Liver (tissue), 8 donors: ENCODE measurements at regions not wholly inside any gene's neighbourhood (a gene's known extent, or its start where the extent isn't known, plus 50 kb on each side); places are given as distances from the start of the nearest gene placed in this dataset.

Source experiments
- DNase-seq: peaks from one replicate; pipeline ENCODE4 v3.0.0-alpha.2; 2017; ENCODE audit warnings: low spot score
- H3K27ac ChIP-seq, 2 donors: one replicate each; pipeline ENCODE4 v1.7.0; 2013; ENCODE audit warnings: inconsistent platforms in 2 of 2, low read length in 2 of 2, control low read depth in 1 of 2, low read depth in 1 of 2, mild to moderate bottlenecking in 1 of 2
- H3K27me3 ChIP-seq, 4 donors: one replicate each; pipeline versions ENCODE4 v1.6.1 to v1.7.0; 2013; ENCODE audit warnings: low read length in 3 of 4, inconsistent platforms in 1 of 4, mild to moderate bottlenecking in 1 of 4, moderate library complexity in 1 of 4; ENCODE audit not compliant: control insufficient read depth in 4 of 4, insufficient read depth in 4 of 4
- H3K36me3 ChIP-seq, 4 donors: one replicate each; pipeline versions ENCODE4 v1.6.1 to v1.7.0; 2013; ENCODE audit warnings: low read length in 3 of 4, mild to moderate bottlenecking in 3 of 4, low read depth in 1 of 4, moderate library complexity in 1 of 4; ENCODE audit not compliant: control insufficient read depth in 4 of 4, insufficient read depth in 3 of 4
- H3K4me1 ChIP-seq, 4 donors: one replicate each; pipeline versions ENCODE4 v1.6.1 to v1.7.0; 2013; ENCODE audit warnings: low read length in 3 of 4, mild to moderate bottlenecking in 3 of 4, moderate library complexity in 1 of 4; ENCODE audit not compliant: control insufficient read depth in 4 of 4, insufficient read depth in 4 of 4
- H3K4me3 ChIP-seq, 3 donors: one replicate each; pipeline versions ENCODE4 v1.6.1 to v1.7.0; 2013; ENCODE audit warnings: low read length in 3 of 3, control low read depth in 1 of 3, low read depth in 1 of 3, mild to moderate bottlenecking in 1 of 3
- H3K9ac ChIP-seq, 2 donors: one replicate each; pipeline ENCODE4 v1.7.0; 2013; ENCODE audit warnings: low read length in 2 of 2, mild to moderate bottlenecking in 2 of 2, moderate library complexity in 2 of 2, control low read depth in 1 of 2, low read depth in 1 of 2
- H3K9me3 ChIP-seq, 4 donors: one replicate each; pipeline versions ENCODE4 v1.6.1 to v1.7.0; 2013; ENCODE audit warnings: low read length in 3 of 4; ENCODE audit not compliant: control insufficient read depth in 4 of 4
- ATF3 ChIP-seq: IDR thresholded peaks from 2 replicates; pipeline ENCODE4 v1.6.1; 2016; ENCODE audit warnings: antibody characterized with exemption
- CTCF ChIP-seq: fragments of 150-350 bp; IDR thresholded peaks from 2 replicates; pipeline ENCODE4 v1.5.1; 2017; ENCODE audit warnings: improper control_type of control experiment, low read depth, low read length; ENCODE audit not compliant: missing input control
- EGR1 ChIP-seq, 2 donors: IDR thresholded peaks; 2 replicates each; pipeline ENCODE4 v1.6.1; 2016 to 2018; ENCODE audit warnings: antibody characterized with exemption in 2 of 2, low read depth in 2 of 2
- FOXA1 ChIP-seq: IDR thresholded peaks from 2 replicates; pipeline ENCODE4 v1.6.1; 2016; ENCODE audit warnings: antibody characterized with exemption
- FOXA2 ChIP-seq: IDR thresholded peaks from 2 replicates; pipeline ENCODE4 v1.6.1; 2016; ENCODE audit warnings: antibody characterized with exemption
- GABPA ChIP-seq, 2 donors: IDR thresholded peaks in 1 of 2; conservative IDR thresholded peaks in 1 of 2; 2 replicates each; pipeline ENCODE4 v1.6.1; 2016; ENCODE audit warnings: antibody characterized with exemption in 2 of 2, mild to moderate bottlenecking in 1 of 2, moderate library complexity in 1 of 2
- HNF4A ChIP-seq, 2 donors: conservative IDR thresholded peaks; 2 replicates each; pipeline ENCODE4 v1.6.1; 2016; ENCODE audit warnings: antibody characterized with exemption in 2 of 2, mild to moderate bottlenecking in 2 of 2
- HNF4G ChIP-seq: IDR thresholded peaks from 2 replicates; pipeline ENCODE4 v1.6.1; 2016; ENCODE audit warnings: antibody characterized with exemption
- JUND ChIP-seq, 2 donors: IDR thresholded peaks; 2 replicates each; pipeline ENCODE4 v1.6.1; 2016; ENCODE audit warnings: antibody characterized with exemption in 2 of 2
- MAX ChIP-seq: IDR thresholded peaks from 2 replicates; pipeline ENCODE4 v1.6.1; 2016; ENCODE audit warnings: antibody characterized with exemption
- NR2F2 ChIP-seq: IDR thresholded peaks from 2 replicates; pipeline ENCODE4 v1.6.1; 2016; ENCODE audit warnings: antibody characterized with exemption
- RAD21 ChIP-seq, 2 donors: IDR thresholded peaks; 2 replicates each; pipeline ENCODE4 v1.6.1; 2016; ENCODE audit warnings: antibody characterized with exemption in 2 of 2, mild to moderate bottlenecking in 2 of 2
- REST ChIP-seq: IDR thresholded peaks from 2 replicates; pipeline ENCODE4 v1.6.1; 2016; ENCODE audit warnings: antibody characterized with exemption, mild to moderate bottlenecking
- TAF1 ChIP-seq: conservative IDR thresholded peaks from 2 replicates; pipeline ENCODE4 v1.6.1; 2016; ENCODE audit warnings: antibody characterized with exemption, mild to moderate bottlenecking
- ZBTB33 ChIP-seq: IDR thresholded peaks from 2 replicates; pipeline ENCODE4 v1.6.1; 2016; ENCODE audit warnings: antibody characterized with exemption
- WGBS: extraction: QIAGEN DNeasy Blood & Tissue Kit; methylation state at CpG from one replicate; pipeline ENCODE4 v1.1.7; 2013; 5-methylcytosine and 5-hydroxymethylcytosine counted together
- donor health status: healthy.
- donor health status: healthy.
- donor health status: healthy.
- donor health status: healthy.
- donor health status: healthy.

- TF ChIP-seq REST, result no peak
- TF ChIP-seq ATF3, result no peak
- no peak for TF ChIP-seq FOXA1
- no peak for TF ChIP-seq HNF4A (conservative IDR thresholded peaks at IDR 0.05)
- no peak for TF ChIP-seq NR2F2
These were observed 1235.2 kb downstream of the TBC1D22A start (continued) for GRCh38 chr22:47997612-47998011.

- no peak overlapping the region for H3K4me3 ChIP-seq
- no peak for TF ChIP-seq ZBTB33
- no peak for TF ChIP-seq RAD21 (IDR thresholded peaks at IDR 0.05)
- no peak for TF ChIP-seq HNF4A (conservative IDR thresholded peaks at IDR 0.05)
- TF ChIP-seq REST, result no peak
- no peak for TF ChIP-seq JUND (IDR thresholded peaks at IDR 0.05)
- TF ChIP-seq TAF1, result no peak
- TF ChIP-seq FOXA2, result no peak
- H3K27me3 ChIP-seq, result no peaks in the 10 kb centered on the region
- no peaks in the 10 kb centered on the region for H3K9me3 ChIP-seq
- H3K27ac ChIP-seq, result no peak overlapping the region
- no peak for DNase-seq
- no peaks in the 10 kb centered on the region for H3K36me3 ChIP-seq
- 46% methylated on average over 10 of the region's 10 CpGs for WGBS
- H3K4me1 ChIP-seq, result no peaks in the 10 kb centered on the region
- H3K9ac ChIP-seq, result no peak overlapping the region
These were observed 1234.7 kb downstream of the TBC1D22A start for GRCh38 chr22:47997052-47997590.

GRCh38 chr22:47996446-47996857 is 1234.0 kb downstream of the TBC1D22A start:
- H3K4me3 ChIP-seq, result no peak overlapping the region
- H3K27me3 ChIP-seq, result no peaks in the 10 kb centered on the region
- H3K27ac ChIP-seq, result no peak overlapping the region
- no peak overlapping the region for H3K9ac ChIP-seq
- WGBS, result 83% methylated on average over 8 of the region's 8 CpGs
- H3K36me3 ChIP-seq, result no peaks in the 10 kb centered on the region
- DNase-seq, result no peak
- H3K9me3 ChIP-seq, result no peaks in the 10 kb centered on the region
- no peaks in the 10 kb centered on the region for H3K4me1 ChIP-seq
- TF ChIP-seq RAD21 (IDR thresholded peaks at IDR 0.05) (no peak), EGR1 (IDR thresholded peaks at IDR 0.05; ENCODE audit: low read depth in 2 of 2) (no peak), MAX (no peak), CTCF (no peak), HNF4G (no peak), TAF1 (no peak), JUND (IDR thresholded peaks at IDR 0.05) (no peak), FOXA1 (no peak), GABPA (IDR thresholded peaks at IDR 0.05 in 1 of 2, conservative IDR thresholded peaks at IDR 0.05 in 1 of 2) (no peak), HNF4A (conservative IDR thresholded peaks at IDR 0.05) (no peak), NR2F2 (no peak), ATF3 (no peak)
